ENCODE measurements at regions not wholly inside any gene's neighbourhood (a gene's known extent, or its start where the extent isn't known, plus 50 kb on each side); places are given as distances from the start of the nearest gene placed in this dataset.

DNA sequence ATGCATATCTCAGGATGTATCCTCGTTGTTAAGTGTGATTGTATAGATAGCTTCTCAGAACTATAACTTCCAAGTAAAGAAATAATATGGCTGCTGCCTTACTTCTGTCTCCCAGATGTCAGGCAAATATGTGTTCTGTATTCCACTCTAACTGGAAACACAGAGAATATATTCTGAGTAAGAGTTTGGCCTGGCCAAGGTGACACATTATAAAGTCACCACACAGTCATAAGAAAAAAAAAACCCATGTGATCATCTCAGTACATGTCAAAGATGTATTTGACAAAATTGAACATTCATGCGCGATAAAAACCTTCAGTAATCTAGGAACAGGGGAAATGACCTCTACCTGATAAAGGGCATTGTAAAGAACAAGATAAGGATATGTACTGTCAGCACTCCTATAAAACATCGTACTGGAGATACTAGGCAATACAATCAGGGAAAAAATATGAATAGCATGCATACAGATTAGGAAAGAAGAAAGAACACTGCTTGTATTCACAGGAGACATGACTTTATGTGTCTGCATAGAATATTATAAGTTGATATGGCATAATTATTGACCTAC is 207.1 kb downstream of the ZNF330 start:
- no peak for TF ChIP-seq CTCF (IDR thresholded peaks at IDR 0.05)
- TF ChIP-seq POLR2A (IDR thresholded peaks at IDR 0.05): no peak
